ENCODE measurements at regions not wholly inside any gene's neighbourhood (a gene's known extent, or its start where the extent isn't known, plus 50 kb on each side); places are given as distances from the start of the nearest gene placed in this dataset.
"Not testable (repeated sequence)": the region's sequence is repeated elsewhere in the genome, so short reads cannot be mapped to it uniquely, and the experiment has no call there.

GRCh38 chr3:43231276-43232000 lies 54.9 kb upstream of the SNRK start (continued):
- TF ChIP-seq FOS (IDR thresholded peaks at IDR 0.05; ENCODE audit: low read depth, low read length) = no peak

DNA sequence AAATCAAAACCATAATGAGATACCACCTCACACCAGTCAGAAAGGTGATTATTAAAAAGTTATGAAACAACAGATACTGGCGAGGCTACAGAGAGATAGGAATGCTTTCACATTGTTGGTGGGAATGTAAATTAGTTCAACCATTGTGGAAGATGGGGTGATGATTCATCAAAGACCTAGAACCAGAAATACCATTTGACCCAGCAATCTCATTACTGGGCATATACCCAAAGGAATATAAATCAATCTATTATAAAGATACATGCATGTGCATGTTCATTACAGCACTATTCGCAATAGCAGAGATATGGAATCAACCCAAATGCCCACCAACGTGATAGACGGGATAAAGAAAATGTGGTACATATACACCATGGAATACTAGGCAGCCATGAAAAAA lies 56.5 kb upstream of the SNRK start:
- H4K5ac ChIP-seq (ENCODE audit: low read depth, low read length); H3K9me1 ChIP-seq (ENCODE audit: insufficient read depth, low read length); H4K20me1 ChIP-seq (ENCODE audit: insufficient read depth, low read length); H3K14ac ChIP-seq (replicated peaks; ENCODE audit: low read depth, low read length); H3K36me3 ChIP-seq (ENCODE audit: control insufficient read depth, insufficient read depth, low read length); H2BK120ac ChIP-seq (ENCODE audit: low read depth, low read length); POLR2A ChIA-PET (ENCODE audit: unreplicated experiment); H2AK5ac ChIP-seq (ENCODE audit: low read depth, low read length); H3K27me3 ChIP-seq (ENCODE audit: control insufficient read depth, insufficient read depth, low read length); H2BK5ac ChIP-seq (ENCODE audit: low read depth, low read length, poor library complexity, severe bottlenecking); H3K9me3 ChIP-seq (ENCODE audit: control insufficient read depth, insufficient read depth, low read length); H3K27ac ChIP-seq (ENCODE audit: insufficient read depth, low read length); in situ Hi-C loops (cut with MboI; ENCODE audit: low sequenced_read_pairs); CTCF ChIA-PET; H3K23ac ChIP-seq (ENCODE audit: low read depth, low read length); H3K4me2 ChIP-seq (ENCODE audit: low read depth, low read length); ATAC-seq (ENCODE audit: low read depth); H4K8ac ChIP-seq (ENCODE audit: low read depth in 2 of 2, low read length in 2 of 2); H3K4me3 ChIP-seq (ENCODE audit: insufficient read depth, low read depth, low read length); H3K9ac ChIP-seq (ENCODE audit: low read depth, low read length); H2BK15ac ChIP-seq (ENCODE audit: low read depth, low read length); H2AFZ ChIP-seq (replicated peaks; ENCODE audit: low read length, poor library complexity); DNase-seq; H2BK20ac ChIP-seq (ENCODE audit: low read depth, low read length); H4K91ac ChIP-seq (ENCODE audit: insufficient read depth, low read depth, low read length); H3K4ac ChIP-seq (ENCODE audit: low read depth, low read length); H3K56ac ChIP-seq (ENCODE audit: extremely low read depth, insufficient read depth, low read length); BruUV-seq (replicated peaks); H3K79me1 ChIP-seq (ENCODE audit: low read depth in 1 of 2, low read length in 2 of 2); H3K18ac ChIP-seq (ENCODE audit: low read depth, low read length); H2AK9ac ChIP-seq (replicated peaks; ENCODE audit: low read depth, low read length, poor library complexity); dilution Hi-C loops (cut with HindIII; ENCODE audit: low sequenced_read_pairs, unreplicated experiment): not testable (repeated sequence)
- WGBS, 2 experiments (ENCODE audit: extremely low coverage in 2 of 2, insufficient read length in 1 of 2) = no CpG with 5 or more reads among the region's 4 CpGs
- H3K4me1 ChIP-seq (ENCODE audit: control insufficient read depth, insufficient read depth, low read length) = peaks cover 11% of the 10 kb centered on the region
- intact Hi-C loops (cut with micrococcal nuclease) = loop anchor here (10.0 kb wide), 1 partner anchor 395 kb away; the partner anchor contains the start of gene ANO10

- H3K4me2 ChIP-seq (ENCODE audit: low read depth, low read length); in situ Hi-C loops (cut with MboI; ENCODE audit: low sequenced_read_pairs): not testable (repeated sequence)
These were observed 58.7 kb upstream of the SNRK start for GRCh38 chr3:43227685-43228084.

More at GRCh38 chr3:43227685-43228084, 58.7 kb upstream of the SNRK start:
- H2BK15ac ChIP-seq (ENCODE audit: low read depth, low read length); H2BK120ac ChIP-seq (ENCODE audit: low read depth, low read length); ATAC-seq (ENCODE audit: low read depth); H3K9me3 ChIP-seq (ENCODE audit: control insufficient read depth, insufficient read depth, low read length); H3K9me1 ChIP-seq (ENCODE audit: insufficient read depth, low read length); H4K20me1 ChIP-seq (ENCODE audit: insufficient read depth, low read length); H4K8ac ChIP-seq (ENCODE audit: low read depth in 2 of 2, low read length in 2 of 2); H2AK5ac ChIP-seq (ENCODE audit: low read depth, low read length); H2BK20ac ChIP-seq (ENCODE audit: low read depth, low read length); H3K9ac ChIP-seq (ENCODE audit: low read depth, low read length); BruUV-seq (replicated peaks); H3K18ac ChIP-seq (ENCODE audit: low read depth, low read length); POLR2A ChIA-PET (ENCODE audit: unreplicated experiment); DNase-seq; H3K23ac ChIP-seq (ENCODE audit: low read depth, low read length); H4K91ac ChIP-seq (ENCODE audit: insufficient read depth, low read depth, low read length); H3K14ac ChIP-seq (replicated peaks; ENCODE audit: low read depth, low read length); H3K4ac ChIP-seq (ENCODE audit: low read depth, low read length); H3K27me3 ChIP-seq (ENCODE audit: control insufficient read depth, insufficient read depth, low read length); H3K4me3 ChIP-seq (ENCODE audit: insufficient read depth, low read depth, low read length); dilution Hi-C loops (cut with HindIII; ENCODE audit: low sequenced_read_pairs, unreplicated experiment); H2AK9ac ChIP-seq (replicated peaks; ENCODE audit: low read depth, low read length, poor library complexity); H2BK5ac ChIP-seq (ENCODE audit: low read depth, low read length, poor library complexity, severe bottlenecking); H3K56ac ChIP-seq (ENCODE audit: extremely low read depth, insufficient read depth, low read length); H3K4me1 ChIP-seq (ENCODE audit: control insufficient read depth, insufficient read depth, low read length); H3K36me3 ChIP-seq (ENCODE audit: control insufficient read depth, insufficient read depth, low read length); H3K79me1 ChIP-seq (ENCODE audit: low read depth in 1 of 2, low read length in 2 of 2); H4K5ac ChIP-seq (ENCODE audit: low read depth, low read length); H3K27ac ChIP-seq (ENCODE audit: insufficient read depth, low read length); CTCF ChIA-PET; H2AFZ ChIP-seq (replicated peaks; ENCODE audit: low read length, poor library complexity): not testable (repeated sequence)
- intact Hi-C loops (cut with micrococcal nuclease) = loop anchor here (10.0 kb wide), 1 partner anchor 397 kb away; the partner anchor contains the start of gene ANO10
- 17% methylated on average over 1 of the region's 1 CpG; no CpG with 5 or more reads in 1 of the 2 experiments for WGBS, 2 experiments (ENCODE audit: extremely low coverage in 2 of 2, insufficient read length in 1 of 2)

Data from IMR-90 (cell line).